ENCODE measurements at regions not wholly inside any gene's neighbourhood (a gene's known extent, or its start where the extent isn't known, plus 50 kb on each side); places are given as distances from the start of the nearest gene placed in this dataset.
"Not testable (repeated sequence)": the region's sequence is repeated elsewhere in the genome, so short reads cannot be mapped to it uniquely, and the experiment has no call there.

- no peaks in the 10 kb centered on the region for H3K4me1 ChIP-seq
- no peaks in the 10 kb centered on the region for H3K9me3 ChIP-seq
- no peaks in the 10 kb centered on the region for H3K36me3 ChIP-seq
- no peak for DNase-seq
- no peak overlapping the region for H3K4me3 ChIP-seq (ENCODE audit: low read depth, low read length)
- TF ChIP-seq CTCF (IDR thresholded peaks at IDR 0.05; ENCODE audit: low read depth, low read length): no peak
- H3K27me3 ChIP-seq: no peaks in the 10 kb centered on the region; the same call in 1 of the 2 replicates
Measured at GRCh38 chr7:124633740-124634139, 131.9 kb downstream of the GPR37 start.

GRCh38 chr7:124630395-124630794 is 135.2 kb downstream of the GPR37 start:
- no peak for DNase-seq
- Histone ChIP-seq H3K9me3 (no peaks in the 10 kb centered on the region), H3K4me3 (ENCODE audit: low read depth, low read length) (no peak overlapping the region), H3K4me1 (no peaks in the 10 kb centered on the region), H3K36me3 (no peaks in the 10 kb centered on the region), H3K27me3 (no peaks in the 10 kb centered on the region; the same call in 1 of the 2 replicates)
- TF ChIP-seq CTCF (IDR thresholded peaks at IDR 0.05; ENCODE audit: low read depth, low read length): no peak

GRCh38 chr7:124618871-124619270 is 146.7 kb downstream of the GPR37 start:
- Histone ChIP-seq H3K36me3 (no peaks in the 10 kb centered on the region), H3K4me1 (no peaks in the 10 kb centered on the region), H3K9me3 (no peaks in the 10 kb centered on the region; the same call in 1 of the 2 replicates), H3K4me3 (ENCODE audit: low read depth, low read length) (no peak overlapping the region), H3K27me3 (no peaks in the 10 kb centered on the region)
- no peak for DNase-seq
- no peak for TF ChIP-seq CTCF (IDR thresholded peaks at IDR 0.05; ENCODE audit: low read depth, low read length)

DNA sequence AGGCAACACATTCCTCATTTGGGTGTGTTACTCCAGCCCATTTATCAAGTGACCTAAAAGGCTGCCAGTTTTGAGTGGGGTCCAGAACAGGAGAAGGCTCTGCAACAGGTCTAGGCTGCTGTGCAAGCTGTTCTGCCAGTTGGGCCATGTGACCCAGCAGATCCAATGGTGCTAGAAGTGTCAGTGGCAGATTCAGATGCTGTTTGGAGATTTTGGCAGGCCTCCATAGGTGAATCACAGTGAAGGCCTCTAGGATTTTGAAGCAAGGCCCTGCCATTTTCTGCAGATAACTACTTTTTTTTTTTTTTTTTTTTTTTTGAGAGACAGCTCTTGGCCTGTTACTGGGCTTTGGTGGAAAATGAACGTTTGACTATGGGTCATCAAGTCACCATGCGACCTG is 147.5 kb downstream of the GPR37 start:
- H3K9me3 ChIP-seq; H3K27me3 ChIP-seq; H3K36me3 ChIP-seq; DNase-seq; H3K4me3 ChIP-seq (ENCODE audit: low read depth, low read length); H3K4me1 ChIP-seq: not testable (repeated sequence)

DNA sequence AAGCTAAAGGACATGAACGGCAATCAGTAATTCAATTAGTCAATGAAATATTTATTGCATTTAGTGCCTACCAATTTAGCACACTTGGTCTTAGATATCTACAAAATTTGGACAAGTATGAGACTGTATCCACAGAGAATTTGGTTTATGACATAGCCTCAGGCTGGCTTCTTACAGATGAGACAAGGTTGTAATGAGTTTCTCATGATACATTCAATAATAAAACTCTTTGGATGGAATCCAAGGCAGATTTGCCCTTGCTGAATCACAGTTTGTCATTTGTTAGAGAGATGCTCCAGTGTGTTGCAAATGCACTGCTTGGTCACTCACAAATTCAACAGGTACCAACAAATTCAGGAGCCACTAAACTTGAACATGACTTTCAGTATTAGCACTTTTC is 162.5 kb downstream of the GPR37 start:
- Histone ChIP-seq H3K9me3 (no peaks in the 10 kb centered on the region), H3K36me3 (no peaks in the 10 kb centered on the region), H3K27me3 (no peaks in the 10 kb centered on the region), H3K4me1 (no peaks in the 10 kb centered on the region), H3K4me3 (ENCODE audit: low read depth, low read length) (no peak overlapping the region)
- no peak for TF ChIP-seq CTCF (IDR thresholded peaks at IDR 0.05; ENCODE audit: low read depth, low read length)
- no peak for DNase-seq

DNA sequence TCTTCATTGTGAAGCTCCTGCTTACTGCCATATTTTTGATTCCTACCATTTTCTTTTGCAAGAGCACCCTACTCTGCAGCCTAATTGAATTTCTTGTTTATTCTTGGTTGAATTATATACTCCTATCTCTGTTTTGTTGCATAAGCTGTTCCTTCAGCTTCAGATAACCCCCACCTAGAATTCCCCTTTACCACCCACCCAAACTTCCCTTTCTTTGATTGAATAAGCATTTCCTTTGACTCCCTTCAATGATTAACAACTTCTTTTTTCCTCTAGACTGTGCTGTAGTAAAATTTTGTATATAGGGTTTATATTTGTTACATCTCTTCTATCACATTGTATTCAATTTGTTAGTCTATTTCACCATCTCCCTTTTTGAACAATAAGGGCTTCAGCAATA is 168.1 kb downstream of the GPR37 start:
- no peaks in the 10 kb centered on the region for H3K36me3 ChIP-seq
- TF ChIP-seq CTCF (IDR thresholded peaks at IDR 0.05; ENCODE audit: low read depth, low read length): no peak
- no peaks in the 10 kb centered on the region for H3K9me3 ChIP-seq
- H3K27me3 ChIP-seq: no peaks in the 10 kb centered on the region
- no peak for DNase-seq
- no peak overlapping the region for H3K4me3 ChIP-seq (ENCODE audit: low read depth, low read length)
- no peaks in the 10 kb centered on the region for H3K4me1 ChIP-seq

- no peaks in the 10 kb centered on the region for H3K27me3 ChIP-seq
- no peak for TF ChIP-seq CTCF (IDR thresholded peaks at IDR 0.05; ENCODE audit: low read depth, low read length)
Measured at GRCh38 chr7:124596881-124597280, 168.7 kb downstream of the GPR37 start.

More at GRCh38 chr7:124596881-124597280, 168.7 kb downstream of the GPR37 start:
- DNase-seq: no peak
- H3K4me1 ChIP-seq: no peaks in the 10 kb centered on the region
- H3K36me3 ChIP-seq: no peaks in the 10 kb centered on the region
- H3K9me3 ChIP-seq: no peaks in the 10 kb centered on the region
- H3K4me3 ChIP-seq (ENCODE audit: low read depth, low read length): no peak overlapping the region
